Esophagus muscularis mucosa (tissue), 4 donors: ENCODE measurements at regions not wholly inside any gene's neighbourhood (a gene's known extent, or its start where the extent isn't known, plus 50 kb on each side); places are given as distances from the start of the nearest gene placed in this dataset.

Experiments
- EP300 ChIP-seq: sonication (generic); formaldehyde crosslinking; IDR thresholded peaks from one replicate; pipeline ENCODE4 v1.6.1; 2017; ENCODE audit warnings: antibody characterized with exemption
- POLR2A ChIP-seq: fragments of 450-650 bp; IDR thresholded peaks from one replicate; pipeline ENCODE4 v1.6.1; 2017; ENCODE audit warnings: antibody characterized with exemption, moderate library complexity, mild to moderate bottlenecking, low read depth
- TF ChIP-seq, protein P1 (sequence below), 3 experiments: fragments of 200-600 bp in 2 of 3; fragments of 450-650 bp in 1 of 3; sonication (generic) in 2 of 3; IDR thresholded peaks; one replicate each; pipeline ENCODE4 v1.5.1; 2017 to 2019; ENCODE audit warnings: antibody characterized with exemption in 3 of 3, mild to moderate bottlenecking in 2 of 3, moderate library complexity in 1 of 3

DNA sequence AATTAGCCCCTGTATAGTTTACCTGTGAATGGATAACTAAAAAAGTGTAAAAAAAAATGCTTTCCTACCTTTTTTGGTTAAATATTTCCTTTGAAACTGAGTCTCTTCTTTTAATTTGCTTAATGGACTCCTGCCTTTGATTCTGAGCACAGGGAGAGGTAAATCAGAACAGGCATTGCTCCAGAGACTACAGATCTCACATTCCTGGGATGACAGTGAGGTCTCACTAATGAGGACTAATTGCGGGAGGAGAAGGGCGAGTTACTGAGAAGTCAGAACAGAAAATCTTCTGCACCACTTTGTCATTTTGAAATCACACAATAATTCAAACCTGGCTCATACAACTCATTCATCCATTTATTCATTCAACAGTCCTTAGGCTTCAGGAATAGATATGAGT, 437.0 kb upstream of the ASIC2 start:
- TF ChIP-seq, protein P1, sequence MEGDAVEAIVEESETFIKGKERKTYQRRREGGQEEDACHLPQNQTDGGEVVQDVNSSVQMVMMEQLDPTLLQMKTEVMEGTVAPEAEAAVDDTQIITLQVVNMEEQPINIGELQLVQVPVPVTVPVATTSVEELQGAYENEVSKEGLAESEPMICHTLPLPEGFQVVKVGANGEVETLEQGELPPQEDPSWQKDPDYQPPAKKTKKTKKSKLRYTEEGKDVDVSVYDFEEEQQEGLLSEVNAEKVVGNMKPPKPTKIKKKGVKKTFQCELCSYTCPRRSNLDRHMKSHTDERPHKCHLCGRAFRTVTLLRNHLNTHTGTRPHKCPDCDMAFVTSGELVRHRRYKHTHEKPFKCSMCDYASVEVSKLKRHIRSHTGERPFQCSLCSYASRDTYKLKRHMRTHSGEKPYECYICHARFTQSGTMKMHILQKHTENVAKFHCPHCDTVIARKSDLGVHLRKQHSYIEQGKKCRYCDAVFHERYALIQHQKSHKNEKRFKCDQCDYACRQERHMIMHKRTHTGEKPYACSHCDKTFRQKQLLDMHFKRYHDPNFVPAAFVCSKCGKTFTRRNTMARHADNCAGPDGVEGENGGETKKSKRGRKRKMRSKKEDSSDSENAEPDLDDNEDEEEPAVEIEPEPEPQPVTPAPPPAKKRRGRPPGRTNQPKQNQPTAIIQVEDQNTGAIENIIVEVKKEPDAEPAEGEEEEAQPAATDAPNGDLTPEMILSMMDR (IDR thresholded peaks at IDR 0.05): no peak
- no peak for TF ChIP-seq POLR2A
- no peak for TF ChIP-seq EP300
